A673 (cell line): ENCODE measurements at regions not wholly inside any gene's neighbourhood (a gene's known extent, or its start where the extent isn't known, plus 50 kb on each side); places are given as distances from the start of the nearest gene placed in this dataset.

ENCODE experiments used
- BruUV-seq: library from RNA; stranded (reverse); fragments of 400-500 nt; replicated peaks from 2 replicates; lab custom pipeline; 2021; lab: Mats Ljungman, UMichigan
- CTCF ChIA-PET: fragments of 300-600 bp; sonication (Branson Sonifier 250); formaldehyde crosslinking; loops from one replicate; lab custom pipeline; 2022; ENCODE audit warnings: antibody characterized with exemption; lab: Charles Lee
- POLR2A ChIA-PET: fragments of 300-600 bp; sonication (Branson Sonifier 250); formaldehyde crosslinking; loops from one replicate; lab custom pipeline; 2022; ENCODE audit warnings: antibody characterized with exemption; ENCODE audit not compliant: low non-redundant PET; lab: Charles Lee
- DNase-seq: peaks from one replicate; pipeline ENCODE4 v3.0.0-alpha.2; 2015; ENCODE audit warnings: low spot score
- H3K27ac ChIP-seq: fragments of 200-600 bp; sonication (generic); 2 replicates; pipeline ENCODE4 v1.5.1; 2016; ENCODE audit warnings: mixed run types, low read depth, mild to moderate bottlenecking, mixed read lengths, antibody characterized with exemption, low read length; ENCODE audit not compliant: poor library complexity, severe bottlenecking
- H3K27me3 ChIP-seq: fragments of 200-600 bp; sonication (generic); replicated peaks from 2 replicates; pipeline ENCODE4 v1.6.1; 2017; ENCODE audit warnings: mixed run types, low read depth, mild to moderate bottlenecking, mixed read lengths, antibody characterized with exemption, low read length; ENCODE audit not compliant: insufficient read depth, poor library complexity
- H3K36me3 ChIP-seq: fragments of 200-600 bp; sonication (generic); 2 replicates; pipeline ENCODE4 v1.6.1; 2016; ENCODE audit warnings: mixed run types, mild to moderate bottlenecking, mixed read lengths, antibody characterized with exemption, low read length; ENCODE audit not compliant: insufficient read depth, poor library complexity, severe bottlenecking
- H3K4me1 ChIP-seq: fragments of 200-600 bp; sonication (generic); 2 replicates; pipeline ENCODE4 v1.6.1; 2017; ENCODE audit warnings: mixed run types, mild to moderate bottlenecking, mixed read lengths, antibody characterized with exemption, low read length; ENCODE audit not compliant: insufficient read depth, poor library complexity, severe bottlenecking
- H3K4me3 ChIP-seq: fragments of 200-600 bp; sonication (generic); 2 replicates; pipeline ENCODE4 v1.5.1; 2016; ENCODE audit warnings: low read depth, mixed run types, mild to moderate bottlenecking, mixed read lengths, low read length; ENCODE audit not compliant: poor library complexity, severe bottlenecking
- H3K9me3 ChIP-seq: fragments of 200-600 bp; sonication (generic); 2 replicates; pipeline ENCODE4 v1.6.1; 2016; ENCODE audit warnings: mixed run types, low read depth, mild to moderate bottlenecking, mixed read lengths, antibody characterized with exemption, low read length; ENCODE audit not compliant: poor library complexity, severe bottlenecking
- EZH2 ChIP-seq: fragments of 200-600 bp; sonication (generic); IDR thresholded peaks from 2 replicates; pipeline ENCODE4 v1.6.1; 2017; ENCODE audit warnings: borderline replicate concordance, low read depth, mild to moderate bottlenecking, mixed read lengths, antibody characterized with exemption, low read length; ENCODE audit not compliant: poor library complexity, severe bottlenecking
- intact Hi-C: fragments of 100-400 bp; cut with micrococcal nuclease; formaldehyde crosslinking; loops from one replicate; pipeline ENCODE4 v1.10.0; 2022; ENCODE audit not compliant: unreplicated experiment
- TF ChIP-seq, protein P1 (sequence below): fragments of 300-800, 200-600 bp; sonication (generic); conservative IDR thresholded peaks from 2 replicates; pipeline ENCODE4 v1.5.1; 2017; ENCODE audit warnings: low read depth, mild to moderate bottlenecking, antibody characterized with exemption, low read length, moderate library complexity, mixed read lengths

DNA sequence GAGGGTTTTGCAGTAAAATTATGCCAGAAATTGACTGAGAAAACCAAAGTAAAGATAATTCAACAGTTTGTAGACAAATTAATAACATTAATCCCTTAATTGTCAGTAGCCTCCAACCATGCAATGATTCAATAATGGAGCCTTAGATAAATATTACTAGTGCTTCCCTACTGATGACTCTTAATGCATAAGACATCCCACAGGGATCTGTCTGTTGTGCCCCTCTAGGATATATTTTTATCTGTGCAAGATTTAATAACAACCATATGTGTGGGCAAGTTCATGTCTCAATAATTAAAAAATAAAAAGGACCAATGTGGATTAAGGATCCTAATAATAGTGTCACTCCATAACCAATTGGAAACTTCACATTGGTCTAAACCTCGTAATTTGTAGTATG, 230.3 kb upstream of the TCF4 start:
- DNase-seq, result no peak
- H3K36me3 ChIP-seq, result no peaks in the 10 kb centered on the region
- ChIA-PET CTCF (no interaction called here), POLR2A (no interaction called here)
- TF ChIP-seq EZH2, result no peak
- TF ChIP-seq, protein P1, sequence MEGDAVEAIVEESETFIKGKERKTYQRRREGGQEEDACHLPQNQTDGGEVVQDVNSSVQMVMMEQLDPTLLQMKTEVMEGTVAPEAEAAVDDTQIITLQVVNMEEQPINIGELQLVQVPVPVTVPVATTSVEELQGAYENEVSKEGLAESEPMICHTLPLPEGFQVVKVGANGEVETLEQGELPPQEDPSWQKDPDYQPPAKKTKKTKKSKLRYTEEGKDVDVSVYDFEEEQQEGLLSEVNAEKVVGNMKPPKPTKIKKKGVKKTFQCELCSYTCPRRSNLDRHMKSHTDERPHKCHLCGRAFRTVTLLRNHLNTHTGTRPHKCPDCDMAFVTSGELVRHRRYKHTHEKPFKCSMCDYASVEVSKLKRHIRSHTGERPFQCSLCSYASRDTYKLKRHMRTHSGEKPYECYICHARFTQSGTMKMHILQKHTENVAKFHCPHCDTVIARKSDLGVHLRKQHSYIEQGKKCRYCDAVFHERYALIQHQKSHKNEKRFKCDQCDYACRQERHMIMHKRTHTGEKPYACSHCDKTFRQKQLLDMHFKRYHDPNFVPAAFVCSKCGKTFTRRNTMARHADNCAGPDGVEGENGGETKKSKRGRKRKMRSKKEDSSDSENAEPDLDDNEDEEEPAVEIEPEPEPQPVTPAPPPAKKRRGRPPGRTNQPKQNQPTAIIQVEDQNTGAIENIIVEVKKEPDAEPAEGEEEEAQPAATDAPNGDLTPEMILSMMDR, result no peak
- H3K4me3 ChIP-seq, result no peak overlapping the region
- H3K4me1 ChIP-seq, result no peaks in the 10 kb centered on the region
- intact Hi-C loops, result no loop called here
- no peak overlapping the region for H3K27ac ChIP-seq
- H3K9me3 ChIP-seq, result no peaks in the 10 kb centered on the region
- BruUV-seq, result no TSS peak
- no peaks in the 10 kb centered on the region for H3K27me3 ChIP-seq

DNA sequence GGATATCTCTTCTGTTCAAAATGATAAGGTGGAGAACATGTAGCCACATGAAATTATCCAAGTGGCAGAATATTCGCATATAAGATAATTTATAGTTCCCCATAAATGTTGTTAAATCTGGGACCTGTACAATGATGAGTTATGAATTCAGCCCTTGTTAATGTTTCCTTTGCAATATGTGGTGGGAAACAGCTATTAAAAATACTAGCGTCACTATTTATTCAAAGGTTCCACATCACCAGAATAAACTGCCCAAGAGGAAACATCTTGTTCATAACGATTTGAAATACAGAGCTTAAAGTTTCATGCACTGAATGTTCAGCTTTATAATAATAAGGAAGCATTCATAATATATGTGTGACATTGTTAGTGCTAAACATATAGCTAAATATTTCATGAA, 223.9 kb upstream of the TCF4 start:
- CTCF ChIA-PET, result no interaction called here
- BruUV-seq, result no TSS peak
- Histone ChIP-seq H3K27me3 (no peaks in the 10 kb centered on the region), H3K4me3 (no peak overlapping the region), H3K9me3 (no peaks in the 10 kb centered on the region), H3K4me1 (no peaks in the 10 kb centered on the region), H3K27ac (no peak overlapping the region), H3K36me3 (no peaks in the 10 kb centered on the region)
- POLR2A ChIA-PET, result no interaction called here
- intact Hi-C loops, result no loop called here
- no peak for DNase-seq
- TF ChIP-seq EZH2, result no peak
- TF ChIP-seq, protein P1, result no peak

DNA sequence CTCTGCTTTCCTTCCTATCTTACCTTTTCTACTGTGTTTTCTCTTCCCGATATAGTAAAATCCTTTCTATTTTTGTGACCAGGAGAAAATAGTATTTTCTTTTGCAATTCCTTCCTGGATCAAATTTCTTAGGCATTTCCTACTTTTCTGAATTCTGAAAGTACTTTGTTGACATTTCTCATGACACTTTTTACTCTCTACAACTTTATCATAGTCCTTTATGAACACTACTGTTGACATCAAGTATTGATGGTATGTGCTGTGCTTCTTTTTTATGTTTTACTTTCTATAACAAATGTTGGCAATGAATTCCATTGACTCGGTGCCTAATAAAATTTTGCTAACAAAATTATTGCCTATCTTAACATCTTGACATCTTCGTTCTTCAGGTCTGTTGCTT, 217.7 kb upstream of the TCF4 start:
- H3K27me3 ChIP-seq, result no peaks in the 10 kb centered on the region
- POLR2A ChIA-PET, result no interaction called here
- no peaks in the 10 kb centered on the region for H3K36me3 ChIP-seq
- H3K4me1 ChIP-seq, result no peaks in the 10 kb centered on the region
- CTCF ChIA-PET, result no interaction called here
- BruUV-seq, result no TSS peak
- TF ChIP-seq EZH2, result no peak
- TF ChIP-seq, protein P1, result no peak
- intact Hi-C loops, result no loop called here
- H3K27ac ChIP-seq, result no peak overlapping the region
- H3K4me3 ChIP-seq, result no peak overlapping the region
- no peaks in the 10 kb centered on the region for H3K9me3 ChIP-seq
- DNase-seq, result no peak
